GM18505 (cell line): ENCODE measurements at regions not wholly inside any gene's neighbourhood (a gene's known extent, or its start where the extent isn't known, plus 50 kb on each side); places are given as distances from the start of the nearest gene placed in this dataset.
"Not testable (repeated sequence)": the region's sequence is repeated elsewhere in the genome, so short reads cannot be mapped to it uniquely, and the experiment has no call there.

Experiments used
- ATAC-seq: cut with Tn5 transposase; IDR thresholded peaks from one replicate; pipeline ENCODE4 v1.9.1; 2021; ENCODE audit not compliant: unreplicated experiment
- POLR2A ChIP-seq: IDR thresholded peaks from 4 replicates; pipeline ENCODE4 v1.6.1; 2011; ENCODE audit warnings: borderline replicate concordance; ENCODE audit not compliant: insufficient read depth, insufficient read length; ENCODE audit errors: extremely low read depth

- no peak for TF ChIP-seq POLR2A
- no peak for ATAC-seq
Measured at GRCh38 chr14:83006121-83006670, 1472.5 kb upstream of the SEL1L start.

GRCh38 chr14:83007052-83007451 lies 1473.4 kb upstream of the SEL1L start:
- ATAC-seq, result not testable (repeated sequence)

GRCh38 chr14:83007641-83008225 lies 1474.1 kb upstream of the SEL1L start:
- no peak for ATAC-seq
- TF ChIP-seq POLR2A, result no peak

- no peak for ATAC-seq
- no peak for TF ChIP-seq POLR2A
Measured at GRCh38 chr14:83017296-83017695, 1483.6 kb upstream of the SEL1L start.

GRCh38 chr14:83019744-83020414 lies 1486.2 kb upstream of the SEL1L start:
- TF ChIP-seq POLR2A, result no peak
- ATAC-seq, result no peak

- no peak for TF ChIP-seq POLR2A
- no peak for ATAC-seq
Measured at GRCh38 chr14:83021323-83021722, 1487.7 kb upstream of the SEL1L start.

GRCh38 chr14:83023369-83023768 lies 1489.7 kb upstream of the SEL1L start:
- no peak for ATAC-seq
- TF ChIP-seq POLR2A, result no peak

- TF ChIP-seq POLR2A, result no peak
- ATAC-seq, result no peak
Measured at GRCh38 chr14:83041224-83041623, 1507.6 kb upstream of the SEL1L start.

GRCh38 chr14:83042858-83043257 lies 1509.2 kb upstream of the SEL1L start:
- no peak for TF ChIP-seq POLR2A
- ATAC-seq, result no peak

GRCh38 chr14:83044001-83044400 lies 1510.3 kb upstream of the SEL1L start:
- ATAC-seq, result no peak
- no peak for TF ChIP-seq POLR2A

- ATAC-seq, result no peak
- no peak for TF ChIP-seq POLR2A
Measured at GRCh38 chr14:83047059-83047830, 1513.6 kb upstream of the SEL1L start.

- no peak for TF ChIP-seq POLR2A
- no peak for ATAC-seq
Measured at GRCh38 chr14:83053022-83053710, 1519.5 kb upstream of the SEL1L start.

- TF ChIP-seq POLR2A, result no peak
Measured at GRCh38 chr14:83058068-83058467, 1524.4 kb upstream of the SEL1L start.

More at GRCh38 chr14:83058068-83058467, 1524.4 kb upstream of the SEL1L start:
- ATAC-seq, result no peak
